ENCODE measurements at regions not wholly inside any gene's neighbourhood (a gene's known extent, or its start where the extent isn't known, plus 50 kb on each side); places are given as distances from the start of the nearest gene placed in this dataset.

DNA sequence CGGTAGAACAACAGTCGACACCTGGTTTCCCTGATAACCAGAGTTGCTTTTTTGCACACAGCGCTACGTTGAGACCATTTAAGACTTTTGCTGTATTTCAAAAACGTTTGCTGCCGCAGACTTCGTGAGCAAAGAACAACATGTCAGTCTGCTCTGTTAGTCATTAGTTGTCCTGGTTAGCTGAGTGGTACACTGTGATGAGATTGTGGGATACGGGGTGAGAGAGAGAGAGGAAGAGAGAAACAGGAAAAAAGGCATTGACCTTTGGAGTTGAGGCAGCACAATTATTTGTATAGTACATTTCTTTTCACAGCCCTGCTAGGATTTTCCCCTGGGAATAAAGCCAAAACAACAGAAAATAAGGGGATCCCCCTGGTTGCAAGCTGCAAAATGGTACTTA lies 306.1 kb upstream of the WWC1 start:
- TF ChIP-seq, protein P1, sequence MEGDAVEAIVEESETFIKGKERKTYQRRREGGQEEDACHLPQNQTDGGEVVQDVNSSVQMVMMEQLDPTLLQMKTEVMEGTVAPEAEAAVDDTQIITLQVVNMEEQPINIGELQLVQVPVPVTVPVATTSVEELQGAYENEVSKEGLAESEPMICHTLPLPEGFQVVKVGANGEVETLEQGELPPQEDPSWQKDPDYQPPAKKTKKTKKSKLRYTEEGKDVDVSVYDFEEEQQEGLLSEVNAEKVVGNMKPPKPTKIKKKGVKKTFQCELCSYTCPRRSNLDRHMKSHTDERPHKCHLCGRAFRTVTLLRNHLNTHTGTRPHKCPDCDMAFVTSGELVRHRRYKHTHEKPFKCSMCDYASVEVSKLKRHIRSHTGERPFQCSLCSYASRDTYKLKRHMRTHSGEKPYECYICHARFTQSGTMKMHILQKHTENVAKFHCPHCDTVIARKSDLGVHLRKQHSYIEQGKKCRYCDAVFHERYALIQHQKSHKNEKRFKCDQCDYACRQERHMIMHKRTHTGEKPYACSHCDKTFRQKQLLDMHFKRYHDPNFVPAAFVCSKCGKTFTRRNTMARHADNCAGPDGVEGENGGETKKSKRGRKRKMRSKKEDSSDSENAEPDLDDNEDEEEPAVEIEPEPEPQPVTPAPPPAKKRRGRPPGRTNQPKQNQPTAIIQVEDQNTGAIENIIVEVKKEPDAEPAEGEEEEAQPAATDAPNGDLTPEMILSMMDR (IDR thresholded peaks at IDR 0.05; ENCODE audit: low read length): no peak
- TF ChIP-seq EZH2 (IDR thresholded peaks at IDR 0.05; ENCODE audit: borderline replicate concordance, low read length): no peak
